Mesodermal cell (in vitro differentiated cells): ENCODE measurements at regions not wholly inside any gene's neighbourhood (a gene's known extent, or its start where the extent isn't known, plus 50 kb on each side); places are given as distances from the start of the nearest gene placed in this dataset.
"Not testable (repeated sequence)": the region's sequence is repeated elsewhere in the genome, so short reads cannot be mapped to it uniquely, and the experiment has no call there.

Experiments used
- H3K27ac ChIP-seq: 2 replicates; pipeline ENCODE4 v1.7.0; 2013; ENCODE audit warnings: mild to moderate bottlenecking, low read depth, low read length, moderate library complexity; ENCODE audit not compliant: severe bottlenecking
- H3K36me3 ChIP-seq: 2 replicates; pipeline ENCODE4 v1.7.1; 2013; ENCODE audit warnings: mild to moderate bottlenecking, low read length, moderate library complexity; ENCODE audit not compliant: control insufficient read depth, insufficient read depth
- H3K4me1 ChIP-seq: one replicate; pipeline ENCODE4 v1.7.1; 2013; ENCODE audit warnings: mild to moderate bottlenecking, low read length; ENCODE audit not compliant: insufficient read depth, control insufficient read depth, poor library complexity, severe bottlenecking
- H3K4me3 ChIP-seq: 2 replicates; pipeline ENCODE4 v1.7.0; 2013; ENCODE audit warnings: low read length, control low read depth, mild to moderate bottlenecking; ENCODE audit not compliant: insufficient read depth, poor library complexity, severe bottlenecking; ENCODE audit errors: extremely low read depth
- H3K9me3 ChIP-seq: 2 replicates; pipeline ENCODE4 v1.7.1; 2013; ENCODE audit warnings: mild to moderate bottlenecking, low read length, moderate library complexity; ENCODE audit not compliant: control insufficient read depth
- WGBS, 2 experiments: methylation state at CpG; one replicate each; pipeline ENCODE4 v1.1.5; 2013; ENCODE audit warnings: missing lambda C conversion rate in 2 of 2; ENCODE audit not compliant: insufficient coverage in 2 of 2; 5-methylcytosine and 5-hydroxymethylcytosine counted together

DNA sequence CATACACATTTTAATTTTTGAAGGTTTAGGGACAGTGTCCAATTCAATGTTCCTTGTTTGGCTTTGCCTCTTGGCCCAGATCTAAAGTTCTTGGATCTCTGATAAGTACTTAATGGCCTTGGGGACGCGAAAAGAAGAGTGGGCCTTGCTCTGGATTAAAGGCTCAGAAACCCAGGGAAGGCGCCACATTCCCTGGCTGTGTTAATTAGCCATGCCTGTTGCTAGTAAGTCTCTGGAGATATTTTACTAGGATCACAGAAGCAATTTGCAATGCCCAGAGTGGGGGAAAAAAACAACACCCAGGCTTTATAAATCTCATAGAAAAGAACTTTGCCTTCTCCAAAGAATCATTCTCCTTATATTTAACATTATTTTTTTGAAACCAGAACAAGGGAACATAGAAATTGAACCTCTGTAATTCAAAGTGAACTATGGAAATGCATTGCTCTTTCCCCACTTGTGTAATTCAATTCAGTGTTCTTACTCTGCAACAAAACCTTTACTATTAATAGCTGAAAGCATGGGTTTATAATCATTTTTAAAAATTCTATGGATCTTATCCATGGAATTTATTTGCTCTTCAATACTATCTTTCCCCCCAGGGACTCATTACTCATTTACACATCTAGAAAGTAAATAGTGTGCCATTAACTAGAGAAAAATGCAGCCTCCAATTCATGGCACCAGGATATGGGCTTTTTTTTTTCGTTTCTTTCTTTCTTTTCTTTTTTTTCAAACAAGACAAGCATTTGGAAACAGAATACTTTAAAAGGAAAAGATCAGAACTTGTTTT, 172.2 kb upstream of the ANKRD55 start:
- no peak overlapping the region for H3K4me3 ChIP-seq
- no peaks in the 10 kb centered on the region for H3K9me3 ChIP-seq
- WGBS, 2 experiments = 53 to 75% methylated on average over 3 of the region's 4 CpGs
- peak overlapping the region; percentile 62 for H3K27ac ChIP-seq
- peaks cover 33% of the 10 kb centered on the region for H3K4me1 ChIP-seq
- H3K36me3 ChIP-seq = no peaks in the 10 kb centered on the region

GRCh38 chr5:56402266-56403220, 169.4 kb upstream of the ANKRD55 start:
- H3K4me3 ChIP-seq = no peak overlapping the region
- 80 to 92% methylated on average over 1 to 4 of the region's 7 CpGs for WGBS, 2 experiments
- peak overlapping the region; percentile 48 for H3K27ac ChIP-seq
- H3K9me3 ChIP-seq = no peaks in the 10 kb centered on the region
- H3K36me3 ChIP-seq = no peaks in the 10 kb centered on the region
- H3K4me1 ChIP-seq = peaks cover 18% of the 10 kb centered on the region

DNA sequence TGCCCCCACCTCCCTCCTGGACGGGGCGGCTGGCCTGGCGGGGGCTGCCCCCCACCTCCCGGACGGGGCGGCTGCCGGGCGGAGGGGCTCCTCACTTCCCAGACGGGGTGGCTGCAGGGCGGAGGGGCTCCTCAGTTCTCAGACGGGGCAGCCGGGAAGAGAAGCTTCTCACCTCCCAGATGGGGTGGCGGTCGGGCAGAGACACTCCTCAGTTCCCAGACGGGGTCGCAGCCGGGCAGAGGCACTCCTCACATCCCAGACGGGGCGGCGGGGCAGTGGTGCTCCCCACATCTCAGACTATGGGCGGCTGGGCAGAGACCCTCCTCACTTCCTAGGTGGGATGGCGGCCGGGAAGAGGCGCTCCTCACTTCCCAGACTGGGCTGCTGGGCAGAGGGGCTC, 164.7 kb upstream of the ANKRD55 start:
- not testable (repeated sequence) for H3K4me3 ChIP-seq, H3K36me3 ChIP-seq, H3K4me1 ChIP-seq, H3K27ac ChIP-seq
- WGBS, 2 experiments = 95% methylated on average over 12 to 17 of the region's 24 CpGs
- H3K9me3 ChIP-seq = peaks cover 20% of the 10 kb centered on the region

DNA sequence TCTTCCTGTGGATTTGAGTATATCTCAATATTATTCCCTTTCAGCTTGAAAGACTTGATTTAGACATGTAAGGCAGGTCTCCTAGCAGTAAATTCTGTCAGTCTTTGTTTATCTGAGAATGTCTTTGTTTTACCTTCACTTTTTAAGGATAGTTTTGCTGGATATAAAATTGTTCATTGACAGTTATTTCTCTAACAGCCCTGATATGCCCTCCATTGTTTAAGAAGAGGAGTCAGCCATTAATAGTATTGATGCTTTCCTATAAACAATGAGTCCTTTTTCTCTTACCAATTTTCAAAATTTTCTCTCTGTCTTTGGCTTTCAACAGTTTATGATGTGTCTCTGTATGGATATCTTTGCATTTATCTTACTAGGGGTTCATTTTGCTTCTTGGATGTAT, 163.5 kb upstream of the ANKRD55 start:
- Histone ChIP-seq H3K27ac (no peak overlapping the region), H3K4me1 (no peaks in the 10 kb centered on the region), H3K36me3 (no peaks in the 10 kb centered on the region), H3K9me3 (peaks cover 20% of the 10 kb centered on the region), H3K4me3 (no peak overlapping the region)

- peaks cover 10% of the 10 kb centered on the region for H3K9me3 ChIP-seq
- no peaks in the 10 kb centered on the region for H3K36me3 ChIP-seq
- WGBS, 2 experiments = 86 to 88% methylated on average over 1 of the region's 2 CpGs
- no peak overlapping the region for H3K4me3 ChIP-seq
- H3K4me1 ChIP-seq = no peaks in the 10 kb centered on the region
- H3K27ac ChIP-seq = no peak overlapping the region
These were observed 156.1 kb upstream of the ANKRD55 start for GRCh38 chr5:56389261-56389660.

- Histone ChIP-seq H3K9me3 (peaks cover 3% of the 10 kb centered on the region), H3K27ac (no peak overlapping the region)
- 90 to 100% methylated on average over 1 of the region's 1 CpG for WGBS, 2 experiments
These were observed 155.3 kb upstream of the ANKRD55 start for GRCh38 chr5:56388229-56388985.

GRCh38 chr5:56386046-56386445, 152.9 kb upstream of the ANKRD55 start:
- Histone ChIP-seq H3K4me3 (no peak overlapping the region), H3K36me3 (no peaks in the 10 kb centered on the region), H3K27ac (no peak overlapping the region), H3K9me3 (peaks cover 3% of the 10 kb centered on the region), H3K4me1 (no peaks in the 10 kb centered on the region)
- 88 to 100% methylated on average over 1 of the region's 2 CpGs for WGBS, 2 experiments

More at GRCh38 chr5:56388229-56388985, 155.3 kb upstream of the ANKRD55 start:
- H3K36me3 ChIP-seq = no peaks in the 10 kb centered on the region
- H3K4me1 ChIP-seq = no peaks in the 10 kb centered on the region
- H3K4me3 ChIP-seq = no peak overlapping the region

DNA sequence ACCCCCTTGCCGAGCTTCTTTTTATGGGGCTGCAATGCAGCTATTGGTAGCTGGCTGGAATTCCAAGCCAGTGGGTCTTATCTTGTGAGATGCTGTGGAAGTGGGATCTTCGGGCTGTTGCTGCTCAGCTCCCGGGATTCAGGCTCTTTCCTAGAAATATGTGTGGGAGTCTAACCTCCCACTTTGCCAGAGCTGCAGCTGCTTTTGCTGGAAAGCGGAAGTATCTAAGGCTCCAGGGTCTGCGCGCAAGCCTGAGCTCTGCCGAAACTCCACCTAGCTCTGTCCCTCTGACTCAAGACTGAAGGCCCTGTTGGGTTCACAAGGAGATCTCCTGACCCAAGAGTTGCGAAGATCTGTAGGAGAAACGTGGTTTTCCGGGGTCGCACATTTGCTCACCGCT, 151.1 kb upstream of the ANKRD55 start:
- H3K36me3 ChIP-seq = no peaks in the 10 kb centered on the region
- no peak overlapping the region for H3K4me3 ChIP-seq
- H3K9me3 ChIP-seq = peaks cover 6% of the 10 kb centered on the region
- no peaks in the 10 kb centered on the region for H3K4me1 ChIP-seq
- H3K27ac ChIP-seq = no peak overlapping the region
- WGBS, 2 experiments = 79 to 84% methylated on average over 7 to 10 of the region's 12 CpGs

- 90 to 100% methylated on average over 3 to 7 of the region's 10 CpGs for WGBS, 2 experiments
- Histone ChIP-seq H3K4me1 (no peaks in the 10 kb centered on the region), H3K9me3 (peaks cover 6% of the 10 kb centered on the region), H3K36me3 (no peaks in the 10 kb centered on the region), H3K27ac (no peak overlapping the region), H3K4me3 (no peak overlapping the region)
These were observed 150.6 kb upstream of the ANKRD55 start for GRCh38 chr5:56383761-56384160.

DNA sequence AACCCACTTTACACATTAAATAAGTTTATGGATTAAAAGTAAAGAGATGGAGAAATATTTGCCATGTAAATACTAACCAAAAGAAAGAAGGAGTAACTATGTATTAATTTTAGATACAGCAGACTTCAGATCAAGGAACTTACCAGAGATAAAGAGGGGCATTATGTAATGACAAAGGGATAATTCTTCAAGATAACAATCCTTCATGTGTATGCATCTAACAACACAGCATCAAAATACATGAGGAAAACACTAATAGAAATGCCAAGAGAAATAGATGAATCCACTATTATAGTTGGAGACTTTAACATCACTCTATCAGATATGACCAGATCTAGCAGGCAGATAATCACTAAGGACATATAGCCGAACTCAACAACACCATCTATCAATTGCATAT, 149.8 kb upstream of the ANKRD55 start:
- Histone ChIP-seq H3K4me1 (no peaks in the 10 kb centered on the region), H3K4me3 (no peak overlapping the region), H3K27ac (no peak overlapping the region), H3K9me3 (peaks cover 4% of the 10 kb centered on the region), H3K36me3 (no peaks in the 10 kb centered on the region)
- WGBS, 2 experiments = 56 to 67% methylated on average over 1 of the region's 1 CpG
